ENCODE measurements at regions not wholly inside any gene's neighbourhood (a gene's known extent, or its start where the extent isn't known, plus 50 kb on each side); places are given as distances from the start of the nearest gene placed in this dataset.

GRCh38 chr4:7140692-7141069, 51.7 kb upstream of the SORCS2 start:
- TF ChIP-seq CTCF (IDR thresholded peaks at IDR 0.05; ENCODE audit: low read length) = no peak
- no peak for TF ChIP-seq EZH2 (optimal IDR thresholded peaks at IDR 0.05; ENCODE audit: low read depth, low read length)
- no peak for TF ChIP-seq EZH2phosphoT487 (IDR thresholded peaks at IDR 0.05; ENCODE audit: low read length)
